Mesenchymal stem cell (in vitro differentiated cells and primary cell): ENCODE measurements at regions not wholly inside any gene's neighbourhood (a gene's known extent, or its start where the extent isn't known, plus 50 kb on each side); places are given as distances from the start of the nearest gene placed in this dataset.

ENCODE experiments used
- DNase-seq: peaks from one replicate; pipeline ENCODE4 v3.0.0-alpha.2; 2013
- H2AFZ ChIP-seq: one replicate; pipeline ENCODE4 v1.6.1; 2013; ENCODE audit warnings: low read depth, mild to moderate bottlenecking, control low read depth, inconsistent platforms, low read length, moderate library complexity
- H2AK5ac ChIP-seq: 2 replicates; pipeline ENCODE4 v1.6.1; 2013; ENCODE audit warnings: low read length, moderate library complexity, mild to moderate bottlenecking, inconsistent platforms; ENCODE audit not compliant: severe bottlenecking
- H2BK120ac ChIP-seq: one replicate; pipeline ENCODE4 v1.6.1; 2013; ENCODE audit warnings: low read depth, mild to moderate bottlenecking, inconsistent platforms, low read length, moderate library complexity
- H2BK12ac ChIP-seq, 2 experiments: one replicate each; pipeline ENCODE4 v1.6.1; 2013; ENCODE audit warnings: inconsistent platforms in 2 of 2, low read length in 2 of 2, mild to moderate bottlenecking in 2 of 2, moderate library complexity in 2 of 2, control low read depth in 1 of 2
- H2BK15ac ChIP-seq: one replicate; pipeline ENCODE4 v1.6.1; 2013; ENCODE audit warnings: mild to moderate bottlenecking, low read depth, inconsistent platforms; ENCODE audit not compliant: poor library complexity, severe bottlenecking
- H2BK5ac ChIP-seq: 2 replicates; pipeline ENCODE4 v1.6.1; 2013; ENCODE audit warnings: low read depth, mild to moderate bottlenecking, low read length, control low read depth, inconsistent platforms; ENCODE audit not compliant: poor library complexity, severe bottlenecking
- H3K14ac ChIP-seq, 2 experiments: one replicate each; pipeline ENCODE4 v1.6.1; 2013; ENCODE audit warnings: inconsistent platforms in 2 of 2, low read length in 2 of 2, control low read depth in 1 of 2, mild to moderate bottlenecking in 1 of 2, moderate library complexity in 1 of 2
- H3K18ac ChIP-seq, 2 experiments: one replicate each; pipeline ENCODE4 v1.6.1; 2013; ENCODE audit warnings: inconsistent platforms in 2 of 2, low read length in 2 of 2, control low read depth in 1 of 2, low read depth in 1 of 2, mild to moderate bottlenecking in 1 of 2
- H3K23ac ChIP-seq, 2 experiments: one replicate each; pipeline ENCODE4 v1.6.1; 2013; ENCODE audit warnings: inconsistent platforms in 2 of 2, low read length in 2 of 2, mild to moderate bottlenecking in 2 of 2, moderate library complexity in 2 of 2, control low read depth in 1 of 2
- H3K27ac ChIP-seq: 2 replicates; pipeline ENCODE4 v1.5.1; 2013; ENCODE audit warnings: mild to moderate bottlenecking, moderate library complexity, low read length, control low read depth, inconsistent platforms; ENCODE audit not compliant: poor library complexity, severe bottlenecking
- H3K27me3 ChIP-seq, 2 experiments: 2 replicates each; pipeline versions ENCODE4 v1.6.1 to v1.7.0; 2013; ENCODE audit warnings: low read length in 2 of 2, mild to moderate bottlenecking in 2 of 2, moderate library complexity in 2 of 2, control low read depth in 1 of 2, inconsistent platforms in 1 of 2; ENCODE audit not compliant: control insufficient read depth in 1 of 2, insufficient read depth in 1 of 2
- H3K36me3 ChIP-seq, 2 experiments: 2 replicates each; pipeline versions ENCODE4 v1.6.1 to v1.7.0; 2013; ENCODE audit warnings: low read length in 2 of 2, control low read depth in 1 of 2, inconsistent platforms in 1 of 2, low read depth in 1 of 2, mild to moderate bottlenecking in 1 of 2; ENCODE audit not compliant: insufficient read depth in 2 of 2, control insufficient read depth in 1 of 2
- H3K4ac ChIP-seq, 2 experiments: one replicate each; pipeline ENCODE4 v1.6.1; 2013; ENCODE audit warnings: inconsistent platforms in 2 of 2, low read length in 2 of 2, mild to moderate bottlenecking in 2 of 2, moderate library complexity in 2 of 2, control low read depth in 1 of 2, low read depth in 1 of 2
- H3K4me1 ChIP-seq: 2 replicates; pipeline ENCODE4 v1.6.1; 2013; ENCODE audit warnings: low read depth, low read length, control low read depth; ENCODE audit not compliant: control insufficient read depth, insufficient read depth
- H3K4me2 ChIP-seq: 2 replicates; pipeline ENCODE4 v1.6.1; 2013; ENCODE audit warnings: low read length, mild to moderate bottlenecking, inconsistent platforms; ENCODE audit not compliant: poor library complexity, severe bottlenecking
- H3K4me3 ChIP-seq, 2 experiments: 2 replicates each; pipeline versions ENCODE4 v1.5.1 to v1.7.0; 2013; ENCODE audit warnings: low read length in 2 of 2, mild to moderate bottlenecking in 2 of 2, control low read depth in 1 of 2, low read depth in 1 of 2; ENCODE audit not compliant: insufficient read depth in 1 of 2
- H3K79me1 ChIP-seq: replicated peaks from 2 replicates; pipeline ENCODE4 v1.6.1; 2013; ENCODE audit warnings: mild to moderate bottlenecking, control low read depth, low read length, inconsistent platforms; ENCODE audit not compliant: poor library complexity, severe bottlenecking
- H3K9ac ChIP-seq: 2 replicates; pipeline ENCODE4 v1.7.0; 2013; ENCODE audit warnings: mild to moderate bottlenecking, low read length, moderate library complexity
- H3K9me3 ChIP-seq: 2 replicates; pipeline ENCODE4 v1.7.0; 2013; ENCODE audit warnings: mild to moderate bottlenecking, low read length; ENCODE audit not compliant: control insufficient read depth
- H4K8ac ChIP-seq: one replicate; pipeline ENCODE4 v1.6.1; 2013; ENCODE audit warnings: inconsistent platforms, mild to moderate bottlenecking, low read length, moderate library complexity
- H4K91ac ChIP-seq: one replicate; pipeline ENCODE4 v1.6.1; 2013; ENCODE audit warnings: mild to moderate bottlenecking, low read length, inconsistent platforms
- WGBS: methylation state at CpG from one replicate; pipeline ENCODE4 v1.1.7; 2013; ENCODE audit warnings: mixed read lengths; 5-methylcytosine and 5-hydroxymethylcytosine counted together

DNA sequence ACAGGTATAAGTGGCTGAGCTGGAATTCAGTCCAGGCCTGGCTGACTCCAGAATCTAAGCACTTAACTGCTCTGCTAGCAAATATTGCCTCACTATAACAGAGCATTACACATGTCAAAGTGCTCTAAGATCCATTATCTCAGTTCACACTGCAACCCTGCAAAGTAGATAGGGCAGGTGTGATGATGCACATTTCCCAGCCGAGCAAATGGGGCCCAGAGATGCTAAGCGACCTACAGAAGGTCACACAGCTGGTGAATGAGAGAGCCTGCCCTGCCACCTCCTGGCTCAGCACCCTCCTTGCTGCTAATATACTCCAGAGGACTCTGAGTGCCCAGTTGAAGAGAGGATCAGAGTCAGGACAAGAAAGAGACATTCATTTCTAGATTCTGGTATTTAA is 73.6 kb upstream of the CCL1 start:
- DNase-seq = no peak
- no peaks in the 10 kb centered on the region for H3K9me3 ChIP-seq
- no peaks in the 10 kb centered on the region for H3K36me3 ChIP-seq
- 43% methylated on average over 2 of the region's 2 CpGs for WGBS
- H2AK5ac ChIP-seq = no peak overlapping the region
- H2BK12ac ChIP-seq = no peak overlapping the region
- no peak overlapping the region for H3K14ac ChIP-seq
- no peak overlapping the region for H2BK5ac ChIP-seq
- H2AFZ ChIP-seq = no peak overlapping the region
- H2BK120ac ChIP-seq = no peak overlapping the region
- no peaks in the 10 kb centered on the region for H3K79me1 ChIP-seq
- no peak overlapping the region for H3K4me3 ChIP-seq
- H3K9ac ChIP-seq = no peak overlapping the region
- no peak overlapping the region for H3K27ac ChIP-seq
- H4K8ac ChIP-seq = no peak overlapping the region
- H3K27me3 ChIP-seq = peaks cover 0 to 59% of the 10 kb centered on the region in 2 experiments
- H3K18ac ChIP-seq = no peak overlapping the region
- H2BK15ac ChIP-seq = no peak overlapping the region
- H4K91ac ChIP-seq = no peak overlapping the region
- no peak overlapping the region for H3K4ac ChIP-seq
- no peaks in the 10 kb centered on the region for H3K4me1 ChIP-seq
- no peak overlapping the region for H3K4me2 ChIP-seq
- no peak overlapping the region for H3K23ac ChIP-seq

- Histone ChIP-seq H3K14ac (no peak overlapping the region), H2BK120ac (no peak overlapping the region), H2BK5ac (no peak overlapping the region), H3K27ac (no peak overlapping the region), H3K27me3 (peaks cover 0 to 47% of the 10 kb centered on the region in 2 experiments), H3K4me1 (no peaks in the 10 kb centered on the region), H3K36me3 (no peaks in the 10 kb centered on the region), H3K4ac (no peak overlapping the region), H3K4me2 (no peak overlapping the region), H3K18ac (no peak overlapping the region), H3K79me1 (no peaks in the 10 kb centered on the region), H4K8ac (no peak overlapping the region), H3K9me3 (no peaks in the 10 kb centered on the region), H2BK15ac (no peak overlapping the region), H2AK5ac (no peak overlapping the region), H3K23ac (no peak overlapping the region), H4K91ac (no peak overlapping the region), H2BK12ac (no peak overlapping the region), H3K4me3 (no peak overlapping the region), H2AFZ (no peak overlapping the region), H3K9ac (no peak overlapping the region)
- no peak for DNase-seq
- 32% methylated on average over 6 of the region's 6 CpGs for WGBS
Measured at GRCh38 chr17:34435182-34435928, 72.3 kb upstream of the CCL1 start.

- Histone ChIP-seq H3K27ac (no peak overlapping the region), H2BK5ac (no peak overlapping the region), H3K27me3 (peaks cover 0 to 53% of the 10 kb centered on the region in 2 experiments), H2AFZ (no peak overlapping the region), H2BK120ac (no peak overlapping the region), H3K4ac (no peak overlapping the region), H3K79me1 (no peaks in the 10 kb centered on the region), H3K9ac (no peak overlapping the region), H3K4me1 (no peaks in the 10 kb centered on the region), H2BK15ac (no peak overlapping the region), H4K91ac (no peak overlapping the region), H3K18ac (no peak overlapping the region), H4K8ac (no peak overlapping the region), H3K9me3 (no peaks in the 10 kb centered on the region), H2AK5ac (no peak overlapping the region), H2BK12ac (no peak overlapping the region), H3K23ac (no peak overlapping the region), H3K36me3 (no peaks in the 10 kb centered on the region), H3K4me2 (no peak overlapping the region), H3K14ac (no peak overlapping the region), H3K4me3 (no peak overlapping the region)
- 61% methylated on average over 4 of the region's 4 CpGs for WGBS
- DNase-seq = no peak
Measured at GRCh38 chr17:34434052-34434451, 71.0 kb upstream of the CCL1 start.

DNA sequence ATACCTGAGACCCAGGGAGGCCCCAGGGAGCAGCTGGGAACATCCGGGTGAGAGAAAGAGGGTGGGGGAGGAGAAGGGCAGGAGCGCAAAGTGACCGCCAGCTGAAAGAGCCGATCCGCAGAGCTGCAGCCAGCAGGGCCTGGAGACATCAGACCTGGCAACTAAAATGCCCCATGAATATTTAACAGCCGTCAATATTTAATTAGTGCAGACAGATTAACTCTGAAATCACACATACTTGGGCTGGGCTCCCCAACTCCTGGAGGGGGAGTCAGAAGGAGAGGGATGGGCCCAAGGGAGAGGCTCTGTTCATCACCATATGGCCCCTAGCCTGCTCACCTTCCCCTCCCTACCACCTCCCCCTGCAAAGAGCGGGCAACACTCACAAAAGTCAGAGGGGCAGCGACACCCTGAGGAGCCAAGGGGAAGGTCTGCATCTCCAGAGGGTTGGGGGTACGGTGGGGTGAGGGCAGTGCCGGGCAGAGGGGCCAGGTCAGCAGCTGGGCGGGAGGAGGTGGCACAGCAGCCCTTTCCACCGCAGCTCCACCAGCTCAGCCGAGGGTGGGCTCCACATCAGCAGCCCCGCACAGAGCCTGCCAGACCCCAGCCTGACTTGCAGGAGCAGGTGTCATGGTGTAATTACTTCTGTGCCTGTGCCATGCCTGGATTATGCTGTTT is 61.9 kb upstream of the CCL1 start:
- 34% methylated on average over 9 of the region's 14 CpGs for WGBS
- H2BK15ac ChIP-seq = no peak overlapping the region

More for the DNA sequence above, 61.9 kb upstream of the CCL1 start:
- Histone ChIP-seq H2AFZ (no peak overlapping the region), H3K27ac (no peak overlapping the region), H2BK5ac (no peak overlapping the region), H4K91ac (no peak overlapping the region), H3K36me3 (no peaks in the 10 kb centered on the region), H3K18ac (no peak overlapping the region), H3K23ac (no peak overlapping the region), H3K4ac (no peak overlapping the region), H3K9ac (no peak overlapping the region), H3K14ac (no peak overlapping the region), H4K8ac (no peak overlapping the region), H3K4me3 (peak overlapping the region in 1 of 2 experiments; percentile 28), H2BK120ac (no peak overlapping the region), H3K4me2 (no peak overlapping the region), H2BK12ac (no peak overlapping the region), H3K27me3 (peaks cover 38 to 76% of the 10 kb centered on the region in 2 experiments), H3K79me1 (no peaks in the 10 kb centered on the region), H3K9me3 (no peaks in the 10 kb centered on the region), H3K4me1 (peaks cover 1% of the 10 kb centered on the region), H2AK5ac (no peak overlapping the region)
- DNase-seq = no peak
